IMR-90 (cell line): ENCODE measurements at regions not wholly inside any gene's neighbourhood (a gene's known extent, or its start where the extent isn't known, plus 50 kb on each side); places are given as distances from the start of the nearest gene placed in this dataset.

Experiments
- ATAC-seq: fragments of 200-7000 bp; cut with Tn5 transposase; 2 replicates; pipeline ENCODE4 v1.9.1; 2020; ENCODE audit warnings: low read depth, mild to moderate bottlenecking, moderate library complexity
- BruUV-seq: library from RNA; stranded (reverse); fragments of 400-500 nt; replicated peaks from 2 replicates; lab custom pipeline; 2021; lab: Mats Ljungman, UMichigan
- CTCF ChIA-PET: fragments of 300-600 bp; formaldehyde crosslinking; extraction: SDS; loops from one replicate; lab custom pipeline; 2021; ENCODE audit warnings: antibody characterized with exemption; lab: Yijun Ruan, JAX
- POLR2A ChIA-PET: fragments of 300-600 bp; sonication (Branson Sonifier 250); formaldehyde crosslinking; loops from one replicate; lab custom pipeline; 2022; ENCODE audit warnings: antibody characterized with exemption; ENCODE audit not compliant: unreplicated experiment; lab: Charles Lee
- DNase-seq: peaks from one replicate; pipeline ENCODE4 v3.0.0; 2013
- H2AFZ ChIP-seq: replicated peaks from 2 replicates; pipeline ENCODE3; 2013; ENCODE audit warnings: low read length, mild to moderate bottlenecking; ENCODE audit not compliant: poor library complexity
- H2AK5ac ChIP-seq: 2 replicates; pipeline ENCODE4 v1.6.1; 2013; ENCODE audit warnings: low read depth, low read length, inconsistent platforms
- H2AK9ac ChIP-seq: replicated peaks from 2 replicates; pipeline ENCODE3; 2013; ENCODE audit warnings: mild to moderate bottlenecking, low read depth, low read length, moderate library complexity; ENCODE audit not compliant: poor library complexity
- H2BK120ac ChIP-seq: 2 replicates; pipeline ENCODE4 v1.6.1; 2013; ENCODE audit warnings: low read depth, low read length, inconsistent platforms
- H2BK15ac ChIP-seq: 3 replicates; pipeline ENCODE4 v1.6.1; 2013; ENCODE audit warnings: low read depth, low read length, inconsistent platforms
- H2BK20ac ChIP-seq: 2 replicates; pipeline ENCODE4 v1.6.1; 2013; ENCODE audit warnings: low read depth, mild to moderate bottlenecking, inconsistent platforms, low read length, moderate library complexity
- H2BK5ac ChIP-seq: 2 replicates; pipeline ENCODE4 v1.6.1; 2013; ENCODE audit warnings: mild to moderate bottlenecking, low read depth, low read length, inconsistent platforms; ENCODE audit not compliant: poor library complexity, severe bottlenecking
- H3K14ac ChIP-seq: replicated peaks from 2 replicates; pipeline ENCODE4 v1.6.1; 2013; ENCODE audit warnings: low read depth, low read length, inconsistent platforms
- H3K18ac ChIP-seq: 2 replicates; pipeline ENCODE4 v1.6.1; 2013; ENCODE audit warnings: low read depth, low read length, control low read depth
- H3K23ac ChIP-seq: 2 replicates; pipeline ENCODE4 v1.6.1; 2013; ENCODE audit warnings: low read depth, low read length, inconsistent platforms
- H3K27ac ChIP-seq: 2 replicates; pipeline ENCODE4 v1.5.1; 2013; ENCODE audit warnings: mild to moderate bottlenecking, control low read depth, low read length; ENCODE audit not compliant: insufficient read depth
- H3K27me3 ChIP-seq: 2 replicates; pipeline ENCODE4 v1.6.1; 2013; ENCODE audit warnings: low read length; ENCODE audit not compliant: control insufficient read depth, insufficient read depth
- H3K36me3 ChIP-seq: 2 replicates; pipeline ENCODE4 v1.6.1; 2013; ENCODE audit warnings: low read length, mixed read lengths; ENCODE audit not compliant: control insufficient read depth, insufficient read depth
- H3K4ac ChIP-seq: 2 replicates; pipeline ENCODE4 v1.6.1; 2013; ENCODE audit warnings: low read depth, low read length, inconsistent platforms
- H3K4me1 ChIP-seq: 2 replicates; pipeline ENCODE4 v1.6.1; 2013; ENCODE audit warnings: low read length, mixed read lengths; ENCODE audit not compliant: control insufficient read depth, insufficient read depth
- H3K4me2 ChIP-seq: 2 replicates; pipeline ENCODE4 v1.6.1; 2013; ENCODE audit warnings: low read depth, mild to moderate bottlenecking, control low read depth, low read length, moderate library complexity
- H3K4me3 ChIP-seq: 2 replicates; pipeline ENCODE4 v1.5.1; 2013; ENCODE audit warnings: low read depth, mild to moderate bottlenecking, control low read depth, low read length, moderate library complexity; ENCODE audit not compliant: insufficient read depth
- H3K56ac ChIP-seq: 2 replicates; pipeline ENCODE4 v1.6.1; 2013; ENCODE audit warnings: low read length, inconsistent platforms; ENCODE audit not compliant: insufficient read depth; ENCODE audit errors: extremely low read depth
- H3K79me1 ChIP-seq, 2 experiments: 2 replicates each; pipeline ENCODE4 v1.6.1; 2013; ENCODE audit warnings: low read length in 2 of 2, inconsistent platforms in 1 of 2, low read depth in 1 of 2
- H3K9ac ChIP-seq: 2 replicates; pipeline ENCODE4 v1.6.1; 2013; ENCODE audit warnings: low read depth, low read length, control low read depth
- H3K9me1 ChIP-seq: 2 replicates; pipeline ENCODE4 v1.6.1; 2013; ENCODE audit warnings: low read length, inconsistent platforms; ENCODE audit not compliant: insufficient read depth
- H3K9me3 ChIP-seq: 2 replicates; pipeline ENCODE4 v1.6.1; 2013; ENCODE audit warnings: low read length; ENCODE audit not compliant: control insufficient read depth, insufficient read depth
- H4K20me1 ChIP-seq: 2 replicates; pipeline ENCODE4 v1.6.1; 2013; ENCODE audit warnings: low read length, inconsistent platforms; ENCODE audit not compliant: insufficient read depth
- H4K5ac ChIP-seq: 2 replicates; pipeline ENCODE4 v1.6.1; 2013; ENCODE audit warnings: mild to moderate bottlenecking, low read depth, low read length, control low read depth
- H4K8ac ChIP-seq, 2 experiments: 2 replicates each; pipeline ENCODE4 v1.6.1; 2013; ENCODE audit warnings: low read depth in 2 of 2, low read length in 2 of 2, control low read depth in 1 of 2, inconsistent platforms in 1 of 2
- H4K91ac ChIP-seq: 2 replicates; pipeline ENCODE4 v1.6.1; 2013; ENCODE audit warnings: low read depth, low read length, inconsistent platforms; ENCODE audit not compliant: insufficient read depth
- BHLHE40 ChIP-seq: fragments of 150-350 bp; IDR thresholded peaks from 2 replicates; pipeline ENCODE4 v1.6.1; 2016; ENCODE audit warnings: mild to moderate bottlenecking, low read depth, low read length
- FOS ChIP-seq: fragments of 150-350 bp; IDR thresholded peaks from 2 replicates; pipeline ENCODE4 v1.6.1; 2016; ENCODE audit warnings: low read depth, low read length
- MAZ ChIP-seq: IDR thresholded peaks from 2 replicates; pipeline ENCODE4 v1.6.1; 2012; ENCODE audit warnings: low read depth, mild to moderate bottlenecking, low read length, improper control_type of control experiment, moderate library complexity, borderline replicate concordance
- RAD21 ChIP-seq: IDR thresholded peaks from 2 replicates; pipeline ENCODE4 v1.6.1; 2012; ENCODE audit warnings: low read length, improper control_type of control experiment
- RFX5 ChIP-seq: IDR thresholded peaks from 2 replicates; pipeline ENCODE4 v1.8.0; 2012; ENCODE audit warnings: low read depth, mild to moderate bottlenecking, low read length, moderate library complexity
- SMC3 ChIP-seq: fragments of 150-350 bp; IDR thresholded peaks from 2 replicates; pipeline ENCODE4 v1.6.1; 2016; ENCODE audit warnings: low read depth, mild to moderate bottlenecking, antibody characterized with exemption, low read length, moderate library complexity
- WGBS, 2 experiments: methylation state at CpG; one replicate each; pipeline versions ENCODE4 v1.1.5 to v1.1.7; 2013; ENCODE audit warnings: missing lambda C conversion rate in 2 of 2; ENCODE audit not compliant: insufficient read length in 1 of 2; ENCODE audit errors: extremely low coverage in 2 of 2; 5-methylcytosine and 5-hydroxymethylcytosine counted together
- dilution Hi-C: fragments of 300-500 bp; cut with HindIII; formaldehyde crosslinking; loops from one replicate; pipeline ENCODE4 v1.14.3; 2018; ENCODE audit warnings: low sequenced_read_pairs; ENCODE audit not compliant: unreplicated experiment
- in situ Hi-C: fragments of 300-500 bp; cut with MboI; formaldehyde crosslinking; loops from 3 replicates; pipeline ENCODE4 v1.14.3; 2019; ENCODE audit warnings: low sequenced_read_pairs, inconsistent platforms, mixed read lengths
- intact Hi-C: fragments of 100-400 bp; cut with micrococcal nuclease; formaldehyde crosslinking; loops from 2 replicates; pipeline ENCODE4 v1.10.0; 2022
- TF ChIP-seq, protein P1 (sequence below): fragments of 150-350 bp; IDR thresholded peaks from 2 replicates; pipeline ENCODE4 v1.6.1; 2016; ENCODE audit warnings: low read depth, mild to moderate bottlenecking, low read length, moderate library complexity, borderline replicate concordance
- TF ChIP-seq, protein P2 (sequence below): fragments of 150-350 bp; IDR thresholded peaks from 2 replicates; pipeline ENCODE4 v1.6.1; 2017; ENCODE audit warnings: mild to moderate bottlenecking, antibody characterized with exemption, low read length, low read depth

- Histone ChIP-seq H2BK120ac (no peak overlapping the region), H3K14ac (no peak overlapping the region), H2AK5ac (no peak overlapping the region), H3K4me2 (no peak overlapping the region), H3K23ac (no peak overlapping the region), H3K4me3 (no peak overlapping the region), H2BK5ac (no peak overlapping the region), H4K20me1 (no peaks in the 10 kb centered on the region), H4K91ac (no peak overlapping the region), H3K9me1 (no peaks in the 10 kb centered on the region), H3K36me3 (no peaks in the 10 kb centered on the region), H4K5ac (no peak overlapping the region), H2AK9ac (no peak overlapping the region), H3K18ac (no peak overlapping the region), H4K8ac (no peak overlapping the region), H3K79me1 (no peaks in the 10 kb centered on the region), H2BK15ac (no peak overlapping the region), H3K56ac (no peak overlapping the region), H3K27me3 (no peaks in the 10 kb centered on the region), H3K9me3 (peaks cover 5% of the 10 kb centered on the region; the same call in 1 of the 2 replicates), H3K27ac (no peak overlapping the region), H2AFZ (no peak overlapping the region), H3K4ac (no peak overlapping the region), H3K4me1 (no peaks in the 10 kb centered on the region), H3K9ac (no peak overlapping the region), H2BK20ac (no peak overlapping the region)
- dilution Hi-C loops = no loop called here
- TF ChIP-seq MAZ (no peak), BHLHE40 (no peak), SMC3 (no peak), FOS (no peak), RAD21 (no peak), RFX5 (no peak)
- TF ChIP-seq, protein P1, sequence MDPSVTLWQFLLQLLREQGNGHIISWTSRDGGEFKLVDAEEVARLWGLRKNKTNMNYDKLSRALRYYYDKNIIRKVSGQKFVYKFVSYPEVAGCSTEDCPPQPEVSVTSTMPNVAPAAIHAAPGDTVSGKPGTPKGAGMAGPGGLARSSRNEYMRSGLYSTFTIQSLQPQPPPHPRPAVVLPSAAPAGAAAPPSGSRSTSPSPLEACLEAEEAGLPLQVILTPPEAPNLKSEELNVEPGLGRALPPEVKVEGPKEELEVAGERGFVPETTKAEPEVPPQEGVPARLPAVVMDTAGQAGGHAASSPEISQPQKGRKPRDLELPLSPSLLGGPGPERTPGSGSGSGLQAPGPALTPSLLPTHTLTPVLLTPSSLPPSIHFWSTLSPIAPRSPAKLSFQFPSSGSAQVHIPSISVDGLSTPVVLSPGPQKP = no peak
- TF ChIP-seq, protein P2, sequence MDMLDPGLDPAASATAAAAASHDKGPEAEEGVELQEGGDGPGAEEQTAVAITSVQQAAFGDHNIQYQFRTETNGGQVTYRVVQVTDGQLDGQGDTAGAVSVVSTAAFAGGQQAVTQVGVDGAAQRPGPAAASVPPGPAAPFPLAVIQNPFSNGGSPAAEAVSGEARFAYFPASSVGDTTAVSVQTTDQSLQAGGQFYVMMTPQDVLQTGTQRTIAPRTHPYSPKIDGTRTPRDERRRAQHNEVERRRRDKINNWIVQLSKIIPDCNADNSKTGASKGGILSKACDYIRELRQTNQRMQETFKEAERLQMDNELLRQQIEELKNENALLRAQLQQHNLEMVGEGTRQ = no peak
- DNase-seq (no peak), ATAC-seq (no peak)
- intact Hi-C loops = no loop called here
- no CpG with 5 or more reads among the region's 3 CpGs for WGBS, 2 experiments
- ChIA-PET POLR2A (no interaction called here), CTCF (no interaction called here)
- no TSS peak for BruUV-seq
- in situ Hi-C loops = no loop called here
Measured at GRCh38 chr3:84140631-84141030, 818.2 kb upstream of the CADM2 start.
